ENCODE measurements at regions not wholly inside any gene's neighbourhood (a gene's known extent, or its start where the extent isn't known, plus 50 kb on each side); places are given as distances from the start of the nearest gene placed in this dataset.

DNA sequence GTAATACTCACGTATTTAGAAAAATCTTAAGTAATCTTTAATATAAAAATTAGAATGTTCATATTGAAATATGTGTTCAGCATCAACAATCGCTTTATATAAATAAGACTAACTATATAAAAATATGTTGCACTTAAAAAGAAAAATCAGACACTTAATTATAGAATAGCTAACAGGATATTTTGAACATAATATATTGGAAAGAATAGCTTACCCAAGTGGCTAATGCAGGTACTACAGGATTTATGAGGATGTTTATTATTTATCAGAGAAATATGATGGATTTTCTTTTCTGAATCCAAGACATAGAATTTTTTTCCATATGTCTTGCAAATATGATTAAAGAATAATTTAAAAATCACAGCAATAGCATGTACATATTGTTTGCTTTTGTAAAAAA is 567.9 kb upstream of the GBE1 start:
- TF ChIP-seq, protein P1, sequence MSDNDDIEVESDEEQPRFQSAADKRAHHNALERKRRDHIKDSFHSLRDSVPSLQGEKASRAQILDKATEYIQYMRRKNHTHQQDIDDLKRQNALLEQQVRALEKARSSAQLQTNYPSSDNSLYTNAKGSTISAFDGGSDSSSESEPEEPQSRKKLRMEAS (IDR thresholded peaks at IDR 0.05), result no peak
- no peak for TF ChIP-seq YY1 (IDR thresholded peaks at IDR 0.05; ENCODE audit: low read depth)
- TF ChIP-seq CEBPB (IDR thresholded peaks at IDR 0.05), result no peak
- TF ChIP-seq TAF1 (IDR thresholded peaks at IDR 0.05; ENCODE audit: low read depth), result no peak
- no peak for TF ChIP-seq TCF12 (IDR thresholded peaks at IDR 0.05; ENCODE audit: low read depth)
- no peak for TF ChIP-seq EP300 (IDR thresholded peaks at IDR 0.05; ENCODE audit: borderline replicate concordance)
- TF ChIP-seq RAD21 (IDR thresholded peaks at IDR 0.05; ENCODE audit: low read depth), result peak; percentile 6; the same call in 1 of the 2 replicates
- TF ChIP-seq, protein P2, sequence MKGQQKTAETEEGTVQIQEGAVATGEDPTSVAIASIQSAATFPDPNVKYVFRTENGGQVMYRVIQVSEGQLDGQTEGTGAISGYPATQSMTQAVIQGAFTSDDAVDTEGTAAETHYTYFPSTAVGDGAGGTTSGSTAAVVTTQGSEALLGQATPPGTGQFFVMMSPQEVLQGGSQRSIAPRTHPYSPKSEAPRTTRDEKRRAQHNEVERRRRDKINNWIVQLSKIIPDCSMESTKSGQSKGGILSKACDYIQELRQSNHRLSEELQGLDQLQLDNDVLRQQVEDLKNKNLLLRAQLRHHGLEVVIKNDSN (IDR thresholded peaks at IDR 0.05), result no peak
